ENCODE measurements at regions not wholly inside any gene's neighbourhood (a gene's known extent, or its start where the extent isn't known, plus 50 kb on each side); places are given as distances from the start of the nearest gene placed in this dataset.

GRCh38 chr5:56496581-56497063 is 263.5 kb upstream of the ANKRD55 start:
- TF ChIP-seq EZH2 (IDR thresholded peaks at IDR 0.05; ENCODE audit: low read length, missing control alignments) (no peak), CTCF (conservative IDR thresholded peaks at IDR 0.05 in 1 of 2, IDR thresholded peaks at IDR 0.05 in 1 of 2; ENCODE audit: low read depth in 1 of 2, low read length in 2 of 2) (no peak)

All from fibroblast of lung (primary cell).